Ovary (tissue), 3 donors: ENCODE measurements at regions not wholly inside any gene's neighbourhood (a gene's known extent, or its start where the extent isn't known, plus 50 kb on each side); places are given as distances from the start of the nearest gene placed in this dataset.

Experiments
- POLR2A ChIP-seq: fragments of 450-650 bp; IDR thresholded peaks from one replicate; pipeline ENCODE4 v1.6.1; 2017; ENCODE audit warnings: antibody characterized with exemption, mild to moderate bottlenecking, moderate library complexity
- TF ChIP-seq, protein P1 (sequence below), 3 donors: fragments of 450-650 bp in 2 of 3; fragments of 200-600 bp in 1 of 3; IDR thresholded peaks; one replicate each; pipeline versions ENCODE4 v1.5.1 to v1.8.0; 2016 to 2022; ENCODE audit warnings: antibody characterized with exemption in 3 of 3, mild to moderate bottlenecking in 1 of 3
- donor health status: DM: no; HTN: no; CAD: no.

GRCh38 chr12:20314328-20314727 lies 54.0 kb upstream of the PDE3A start:
- TF ChIP-seq, protein P1, sequence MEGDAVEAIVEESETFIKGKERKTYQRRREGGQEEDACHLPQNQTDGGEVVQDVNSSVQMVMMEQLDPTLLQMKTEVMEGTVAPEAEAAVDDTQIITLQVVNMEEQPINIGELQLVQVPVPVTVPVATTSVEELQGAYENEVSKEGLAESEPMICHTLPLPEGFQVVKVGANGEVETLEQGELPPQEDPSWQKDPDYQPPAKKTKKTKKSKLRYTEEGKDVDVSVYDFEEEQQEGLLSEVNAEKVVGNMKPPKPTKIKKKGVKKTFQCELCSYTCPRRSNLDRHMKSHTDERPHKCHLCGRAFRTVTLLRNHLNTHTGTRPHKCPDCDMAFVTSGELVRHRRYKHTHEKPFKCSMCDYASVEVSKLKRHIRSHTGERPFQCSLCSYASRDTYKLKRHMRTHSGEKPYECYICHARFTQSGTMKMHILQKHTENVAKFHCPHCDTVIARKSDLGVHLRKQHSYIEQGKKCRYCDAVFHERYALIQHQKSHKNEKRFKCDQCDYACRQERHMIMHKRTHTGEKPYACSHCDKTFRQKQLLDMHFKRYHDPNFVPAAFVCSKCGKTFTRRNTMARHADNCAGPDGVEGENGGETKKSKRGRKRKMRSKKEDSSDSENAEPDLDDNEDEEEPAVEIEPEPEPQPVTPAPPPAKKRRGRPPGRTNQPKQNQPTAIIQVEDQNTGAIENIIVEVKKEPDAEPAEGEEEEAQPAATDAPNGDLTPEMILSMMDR (IDR thresholded peaks at IDR 0.05), result no peak
- no peak for TF ChIP-seq POLR2A
